ENCODE measurements at regions not wholly inside any gene's neighbourhood (a gene's known extent, or its start where the extent isn't known, plus 50 kb on each side); places are given as distances from the start of the nearest gene placed in this dataset.

GRCh38 chr12:16136219-16136988 lies 141.1 kb downstream of the SLC15A5 start:
- no peak for DNase-seq (ENCODE audit: low read depth, low spot score)

GRCh38 chr12:16135323-16135722 lies 142.2 kb downstream of the SLC15A5 start:
- no peak for DNase-seq (ENCODE audit: low read depth, low spot score)

- no peak for DNase-seq (ENCODE audit: low read depth, low spot score)
Measured at GRCh38 chr12:16130343-16130742, 147.1 kb downstream of the SLC15A5 start.

GRCh38 chr12:16121953-16122352 lies 155.5 kb downstream of the SLC15A5 start:
- DNase-seq (ENCODE audit: low read depth, low spot score): peak; percentile 20

GRCh38 chr12:16119618-16120415 lies 157.7 kb downstream of the SLC15A5 start:
- no peak for DNase-seq (ENCODE audit: low read depth, low spot score)

- peak; percentile 40 for DNase-seq (ENCODE audit: low read depth, low spot score)
Measured at GRCh38 chr12:16118586-16118985, 158.9 kb downstream of the SLC15A5 start.

GRCh38 chr12:16112612-16113560 lies 164.6 kb downstream of the SLC15A5 start:
- DNase-seq (ENCODE audit: low read depth, low spot score): peak; percentile 64

GRCh38 chr12:16112130-16112529 lies 165.4 kb downstream of the SLC15A5 start:
- peak; percentile 3 for DNase-seq (ENCODE audit: low read depth, low spot score)

- DNase-seq (ENCODE audit: low read depth, low spot score): no peak
Measured at GRCh38 chr12:16110596-16110995, 166.9 kb downstream of the SLC15A5 start.

GRCh38 chr12:16103851-16104250 lies 173.6 kb downstream of the SLC15A5 start:
- no peak for DNase-seq (ENCODE audit: low read depth, low spot score)

GRCh38 chr12:16100206-16100605 lies 177.3 kb downstream of the SLC15A5 start:
- DNase-seq (ENCODE audit: low read depth, low spot score): no peak

- DNase-seq (ENCODE audit: low read depth, low spot score): no peak
Measured at GRCh38 chr12:16096273-16096849, 181.1 kb downstream of the SLC15A5 start.

GRCh38 chr12:16095531-16096110 lies 181.9 kb downstream of the SLC15A5 start:
- DNase-seq (ENCODE audit: low read depth, low spot score): no peak

- DNase-seq (ENCODE audit: low read depth, low spot score): no peak
Measured at GRCh38 chr12:16094437-16094836, 183.0 kb downstream of the SLC15A5 start.

GRCh38 chr12:16093825-16094224 lies 182.7 kb downstream of the DERA start:
- DNase-seq (ENCODE audit: low read depth, low spot score): no peak

- no peak for DNase-seq (ENCODE audit: low read depth, low spot score)
Measured at GRCh38 chr12:16090974-16091373, 179.8 kb downstream of the DERA start.

- DNase-seq (ENCODE audit: low read depth, low spot score): no peak
Measured at GRCh38 chr12:16088421-16088820, 177.3 kb downstream of the DERA start.
